Liver (tissue), 3 donors: ENCODE measurements at regions not wholly inside any gene's neighbourhood (a gene's known extent, or its start where the extent isn't known, plus 50 kb on each side); places are given as distances from the start of the nearest gene placed in this dataset.

Experiments
- EGR1 ChIP-seq, 2 donors: IDR thresholded peaks; 2 replicates each; pipeline ENCODE4 v1.6.1; 2016 to 2018; ENCODE audit warnings: antibody characterized with exemption in 2 of 2, low read depth in 2 of 2
- FOXA1 ChIP-seq: IDR thresholded peaks from 2 replicates; pipeline ENCODE4 v1.6.1; 2016; ENCODE audit warnings: antibody characterized with exemption
- GABPA ChIP-seq, 2 donors: IDR thresholded peaks in 1 of 2; conservative IDR thresholded peaks in 1 of 2; 2 replicates each; pipeline ENCODE4 v1.6.1; 2016; ENCODE audit warnings: antibody characterized with exemption in 2 of 2, mild to moderate bottlenecking in 1 of 2, moderate library complexity in 1 of 2
- HNF4G ChIP-seq: IDR thresholded peaks from 2 replicates; pipeline ENCODE4 v1.6.1; 2016; ENCODE audit warnings: antibody characterized with exemption
- JUND ChIP-seq, 2 donors: IDR thresholded peaks; 2 replicates each; pipeline ENCODE4 v1.6.1; 2016; ENCODE audit warnings: antibody characterized with exemption in 2 of 2
- NR2F2 ChIP-seq: IDR thresholded peaks from 2 replicates; pipeline ENCODE4 v1.6.1; 2016; ENCODE audit warnings: antibody characterized with exemption
- RAD21 ChIP-seq, 2 donors: IDR thresholded peaks; 2 replicates each; pipeline ENCODE4 v1.6.1; 2016; ENCODE audit warnings: antibody characterized with exemption in 2 of 2, mild to moderate bottlenecking in 2 of 2
- SP1 ChIP-seq: IDR thresholded peaks from 2 replicates; pipeline ENCODE4 v1.6.1; 2018; ENCODE audit warnings: antibody characterized with exemption, mild to moderate bottlenecking
- TAF1 ChIP-seq: conservative IDR thresholded peaks from 2 replicates; pipeline ENCODE4 v1.6.1; 2016; ENCODE audit warnings: antibody characterized with exemption, mild to moderate bottlenecking
- YY1 ChIP-seq: IDR thresholded peaks from 2 replicates; pipeline ENCODE4 v1.6.1; 2016; ENCODE audit warnings: antibody characterized with exemption, mild to moderate bottlenecking
- TF ChIP-seq, protein P1 (sequence below): IDR thresholded peaks from 2 replicates; pipeline ENCODE4 v1.6.1; 2016; ENCODE audit warnings: antibody characterized with exemption
- TF ChIP-seq, protein P2 (sequence below): fragments of 150-350 bp; IDR thresholded peaks from 2 replicates; pipeline ENCODE4 v1.5.1; 2017; ENCODE audit warnings: improper control_type of control experiment, low read depth, low read length; ENCODE audit not compliant: missing input control
- TF ChIP-seq, protein P3 (sequence below): IDR thresholded peaks from 2 replicates; pipeline ENCODE4 v1.6.1; 2016; ENCODE audit warnings: antibody characterized with exemption
- TF ChIP-seq, protein P4 (sequence below): IDR thresholded peaks from 2 replicates; pipeline ENCODE4 v1.6.1; 2016; ENCODE audit warnings: antibody characterized with exemption, mild to moderate bottlenecking
- donor health status: healthy.
- donor health status: healthy.

DNA sequence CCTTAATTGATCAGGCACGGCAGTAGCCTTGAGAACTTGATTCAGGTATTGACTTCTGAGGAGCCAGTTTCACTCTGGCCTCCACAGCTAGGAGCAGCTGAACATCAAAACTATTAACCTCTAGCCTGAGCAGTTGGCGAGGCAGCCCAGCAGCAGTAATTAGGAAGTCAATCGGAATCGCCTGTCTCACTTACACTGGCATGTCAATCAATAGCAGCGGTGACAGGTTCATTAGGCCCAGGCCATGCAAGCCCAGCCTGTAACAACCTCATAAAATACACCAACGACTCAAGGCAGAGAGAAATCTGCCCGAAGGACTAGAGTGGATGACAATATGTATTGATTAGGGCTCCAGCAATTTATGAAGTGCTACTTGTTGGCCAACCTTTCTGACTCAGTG is 255.4 kb upstream of the SKOR2 start:
- TF ChIP-seq, protein P1, sequence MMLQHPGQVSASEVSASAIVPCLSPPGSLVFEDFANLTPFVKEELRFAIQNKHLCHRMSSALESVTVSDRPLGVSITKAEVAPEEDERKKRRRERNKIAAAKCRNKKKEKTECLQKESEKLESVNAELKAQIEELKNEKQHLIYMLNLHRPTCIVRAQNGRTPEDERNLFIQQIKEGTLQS: no peak
- TF ChIP-seq, protein P2, sequence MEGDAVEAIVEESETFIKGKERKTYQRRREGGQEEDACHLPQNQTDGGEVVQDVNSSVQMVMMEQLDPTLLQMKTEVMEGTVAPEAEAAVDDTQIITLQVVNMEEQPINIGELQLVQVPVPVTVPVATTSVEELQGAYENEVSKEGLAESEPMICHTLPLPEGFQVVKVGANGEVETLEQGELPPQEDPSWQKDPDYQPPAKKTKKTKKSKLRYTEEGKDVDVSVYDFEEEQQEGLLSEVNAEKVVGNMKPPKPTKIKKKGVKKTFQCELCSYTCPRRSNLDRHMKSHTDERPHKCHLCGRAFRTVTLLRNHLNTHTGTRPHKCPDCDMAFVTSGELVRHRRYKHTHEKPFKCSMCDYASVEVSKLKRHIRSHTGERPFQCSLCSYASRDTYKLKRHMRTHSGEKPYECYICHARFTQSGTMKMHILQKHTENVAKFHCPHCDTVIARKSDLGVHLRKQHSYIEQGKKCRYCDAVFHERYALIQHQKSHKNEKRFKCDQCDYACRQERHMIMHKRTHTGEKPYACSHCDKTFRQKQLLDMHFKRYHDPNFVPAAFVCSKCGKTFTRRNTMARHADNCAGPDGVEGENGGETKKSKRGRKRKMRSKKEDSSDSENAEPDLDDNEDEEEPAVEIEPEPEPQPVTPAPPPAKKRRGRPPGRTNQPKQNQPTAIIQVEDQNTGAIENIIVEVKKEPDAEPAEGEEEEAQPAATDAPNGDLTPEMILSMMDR: no peak
- no peak for TF ChIP-seq JUND (IDR thresholded peaks at IDR 0.05)
- TF ChIP-seq SP1: no peak
- TF ChIP-seq, protein P3, sequence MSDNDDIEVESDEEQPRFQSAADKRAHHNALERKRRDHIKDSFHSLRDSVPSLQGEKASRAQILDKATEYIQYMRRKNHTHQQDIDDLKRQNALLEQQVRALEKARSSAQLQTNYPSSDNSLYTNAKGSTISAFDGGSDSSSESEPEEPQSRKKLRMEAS: no peak
- no peak for TF ChIP-seq NR2F2
- TF ChIP-seq FOXA1: no peak
- TF ChIP-seq, protein P4, sequence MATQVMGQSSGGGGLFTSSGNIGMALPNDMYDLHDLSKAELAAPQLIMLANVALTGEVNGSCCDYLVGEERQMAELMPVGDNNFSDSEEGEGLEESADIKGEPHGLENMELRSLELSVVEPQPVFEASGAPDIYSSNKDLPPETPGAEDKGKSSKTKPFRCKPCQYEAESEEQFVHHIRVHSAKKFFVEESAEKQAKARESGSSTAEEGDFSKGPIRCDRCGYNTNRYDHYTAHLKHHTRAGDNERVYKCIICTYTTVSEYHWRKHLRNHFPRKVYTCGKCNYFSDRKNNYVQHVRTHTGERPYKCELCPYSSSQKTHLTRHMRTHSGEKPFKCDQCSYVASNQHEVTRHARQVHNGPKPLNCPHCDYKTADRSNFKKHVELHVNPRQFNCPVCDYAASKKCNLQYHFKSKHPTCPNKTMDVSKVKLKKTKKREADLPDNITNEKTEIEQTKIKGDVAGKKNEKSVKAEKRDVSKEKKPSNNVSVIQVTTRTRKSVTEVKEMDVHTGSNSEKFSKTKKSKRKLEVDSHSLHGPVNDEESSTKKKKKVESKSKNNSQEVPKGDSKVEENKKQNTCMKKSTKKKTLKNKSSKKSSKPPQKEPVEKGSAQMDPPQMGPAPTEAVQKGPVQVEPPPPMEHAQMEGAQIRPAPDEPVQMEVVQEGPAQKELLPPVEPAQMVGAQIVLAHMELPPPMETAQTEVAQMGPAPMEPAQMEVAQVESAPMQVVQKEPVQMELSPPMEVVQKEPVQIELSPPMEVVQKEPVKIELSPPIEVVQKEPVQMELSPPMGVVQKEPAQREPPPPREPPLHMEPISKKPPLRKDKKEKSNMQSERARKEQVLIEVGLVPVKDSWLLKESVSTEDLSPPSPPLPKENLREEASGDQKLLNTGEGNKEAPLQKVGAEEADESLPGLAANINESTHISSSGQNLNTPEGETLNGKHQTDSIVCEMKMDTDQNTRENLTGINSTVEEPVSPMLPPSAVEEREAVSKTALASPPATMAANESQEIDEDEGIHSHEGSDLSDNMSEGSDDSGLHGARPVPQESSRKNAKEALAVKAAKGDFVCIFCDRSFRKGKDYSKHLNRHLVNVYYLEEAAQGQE: no peak
- no peak for TF ChIP-seq RAD21 (IDR thresholded peaks at IDR 0.05)
- no peak for TF ChIP-seq HNF4G
- no peak for TF ChIP-seq YY1
- TF ChIP-seq TAF1: no peak
- TF ChIP-seq EGR1 (IDR thresholded peaks at IDR 0.05; ENCODE audit: low read depth in 2 of 2): no peak
- TF ChIP-seq GABPA (IDR thresholded peaks at IDR 0.05 in 1 of 2, conservative IDR thresholded peaks at IDR 0.05 in 1 of 2): no peak
